HG03139 (cell line): ENCODE measurements at regions not wholly inside any gene's neighbourhood (a gene's known extent, or its start where the extent isn't known, plus 50 kb on each side); places are given as distances from the start of the nearest gene placed in this dataset.
"Not testable (repeated sequence)": the region's sequence is repeated elsewhere in the genome, so short reads cannot be mapped to it uniquely, and the experiment has no call there.

Experiments used
- ATAC-seq: cut with Tn5 transposase; IDR thresholded peaks from one replicate; pipeline ENCODE4 v1.9.1; 2021; ENCODE audit not compliant: unreplicated experiment

DNA sequence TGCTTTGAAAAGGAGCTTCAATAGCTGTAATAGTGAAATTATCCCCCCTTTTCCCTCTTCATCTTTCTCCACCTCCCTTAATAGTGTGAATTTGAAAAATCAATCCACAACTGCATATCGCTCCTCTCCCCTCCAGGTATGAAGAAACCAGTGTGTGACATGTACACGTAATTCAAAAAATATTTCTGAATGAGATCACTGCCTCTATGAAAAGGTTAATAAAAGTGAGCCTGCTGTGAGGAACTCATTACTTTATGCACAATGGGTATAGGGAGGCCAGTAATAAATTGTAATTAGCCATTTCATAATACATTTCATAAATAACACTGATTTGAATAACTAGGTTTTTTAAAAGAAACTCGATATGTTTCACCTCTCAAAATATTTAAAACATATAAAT is 209.0 kb upstream of the KYNU start:
- ATAC-seq, result no peak

DNA sequence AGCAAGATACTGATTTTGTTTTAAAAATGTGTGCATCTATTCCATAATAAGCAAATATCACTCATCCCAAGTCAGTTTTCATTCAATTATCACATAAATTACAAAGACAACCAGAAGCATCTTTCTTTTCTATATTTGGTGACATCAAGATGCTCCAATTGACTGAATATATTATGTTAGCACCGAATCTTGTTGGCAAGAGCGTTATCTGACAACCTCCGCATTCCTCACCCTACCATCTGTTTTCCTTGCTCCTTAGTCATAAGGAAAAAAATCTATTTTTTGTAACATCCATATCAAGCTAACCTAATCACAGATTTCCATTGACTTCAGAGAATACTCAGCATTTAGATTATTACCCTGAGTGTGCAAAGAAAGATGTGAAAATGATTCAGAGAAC is 212.2 kb upstream of the KYNU start:
- no peak for ATAC-seq

DNA sequence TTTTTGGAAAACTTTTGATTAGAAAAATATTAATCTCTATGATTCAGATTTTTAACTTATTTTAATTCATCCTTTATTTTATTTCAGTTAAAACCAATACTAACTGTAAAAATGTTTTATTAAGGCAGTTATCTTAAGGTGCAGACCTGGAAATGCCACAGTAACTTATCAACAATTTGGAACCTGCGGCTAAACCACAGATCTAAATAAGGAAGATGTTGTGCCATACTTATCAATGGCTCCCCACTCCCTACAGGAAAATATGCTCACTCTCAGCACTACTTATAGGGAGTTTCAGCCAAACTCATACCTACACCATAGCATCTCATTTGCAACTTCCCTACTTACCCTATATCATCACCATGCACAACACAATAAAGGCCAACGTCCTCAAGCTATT is 226.9 kb upstream of the KYNU start:
- ATAC-seq, result no peak

DNA sequence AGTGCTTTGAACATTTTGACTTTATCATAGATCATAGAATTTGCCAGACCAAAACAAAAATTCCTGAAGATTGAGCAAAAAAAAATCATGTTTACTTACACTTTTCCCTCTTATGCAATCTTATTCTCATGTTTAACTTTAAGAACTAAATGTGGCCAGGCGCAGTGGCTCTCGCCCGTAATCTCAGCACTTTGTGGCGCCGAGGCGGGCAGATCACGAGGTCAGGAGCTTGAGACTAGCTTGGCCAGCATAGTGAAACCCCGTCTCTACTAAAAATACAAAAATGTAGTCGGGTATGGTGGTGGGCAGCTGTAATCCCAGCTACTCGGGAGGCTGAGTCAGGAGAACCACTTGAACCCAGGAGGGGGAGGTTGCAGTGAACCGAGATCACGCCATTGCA is 227.9 kb upstream of the KYNU start:
- no peak for ATAC-seq

DNA sequence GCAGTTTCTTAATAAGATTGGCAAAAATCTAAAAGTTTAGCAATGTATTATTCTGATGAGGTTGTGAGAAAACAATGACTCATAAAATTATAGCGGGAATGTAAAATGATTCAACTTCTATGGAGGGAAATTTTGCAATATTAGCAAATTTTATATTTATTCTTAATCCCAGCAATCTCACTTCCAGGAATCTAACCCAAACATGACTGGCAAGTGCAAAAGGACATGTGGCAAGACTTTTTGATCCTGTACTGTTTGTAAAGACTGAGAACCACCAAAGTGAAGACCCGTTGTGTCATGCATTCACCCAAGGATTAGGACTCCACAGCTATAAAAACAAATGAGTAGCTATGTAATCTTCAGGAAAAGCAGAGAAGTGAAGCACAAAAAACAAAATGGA is 234.8 kb upstream of the KYNU start:
- no peak for ATAC-seq

DNA sequence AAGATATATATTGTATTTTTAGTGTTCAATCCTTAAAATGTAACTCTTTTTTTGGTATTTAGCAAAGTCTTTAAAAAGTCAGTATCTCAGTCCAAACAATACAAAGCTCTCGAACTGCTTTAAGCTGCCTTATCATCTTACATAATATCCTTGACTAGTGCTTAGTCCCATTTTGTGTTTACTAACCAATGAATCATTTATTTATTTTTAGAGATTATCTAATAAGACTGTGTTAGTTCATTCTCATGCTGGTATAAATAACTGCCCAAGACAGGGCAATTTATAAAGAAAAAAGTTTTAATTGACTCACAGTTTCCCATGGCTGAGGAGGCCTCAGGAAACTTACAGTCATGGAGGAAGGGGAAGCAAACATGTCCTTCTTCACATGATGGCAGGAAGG is 248.3 kb upstream of the KYNU start:
- no peak for ATAC-seq

DNA sequence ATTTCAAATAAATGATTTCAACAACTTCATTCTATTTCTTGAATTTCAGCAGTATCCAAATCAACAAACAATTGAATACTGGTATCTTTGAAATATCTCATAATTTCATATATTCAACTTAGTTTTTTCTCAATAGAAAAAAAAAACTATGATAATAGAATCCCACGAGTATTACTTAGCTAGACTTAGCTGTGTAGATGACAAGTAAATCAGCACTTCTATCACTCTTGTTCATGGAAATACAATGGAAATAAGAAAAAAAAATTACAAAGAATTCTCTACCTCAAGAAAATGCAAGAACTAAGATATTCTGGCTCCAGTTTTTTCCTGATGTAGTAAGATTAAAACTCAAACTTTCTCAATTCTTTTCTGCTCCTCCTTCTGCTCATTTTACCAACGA is 256.2 kb upstream of the KYNU start:
- ATAC-seq, result no peak

DNA sequence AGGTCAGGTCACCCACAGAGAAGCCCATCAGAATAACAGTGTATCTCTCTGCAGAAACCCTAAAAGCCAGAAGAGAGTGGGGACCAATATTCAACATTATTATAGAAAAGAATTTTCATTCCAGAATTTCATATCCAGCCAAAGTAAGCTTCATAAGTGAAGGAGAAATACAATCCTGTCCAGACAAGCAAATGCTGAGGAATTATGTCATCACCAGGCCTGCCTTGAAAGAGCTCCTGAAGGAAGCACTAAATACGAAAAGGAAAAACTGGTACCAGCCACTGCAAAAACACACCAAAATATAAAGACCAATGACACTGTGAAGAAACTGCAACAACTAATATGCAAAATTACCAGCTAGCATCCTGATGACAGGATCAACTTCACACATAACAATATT is 260.0 kb upstream of the KYNU start:
- ATAC-seq, result no peak

DNA sequence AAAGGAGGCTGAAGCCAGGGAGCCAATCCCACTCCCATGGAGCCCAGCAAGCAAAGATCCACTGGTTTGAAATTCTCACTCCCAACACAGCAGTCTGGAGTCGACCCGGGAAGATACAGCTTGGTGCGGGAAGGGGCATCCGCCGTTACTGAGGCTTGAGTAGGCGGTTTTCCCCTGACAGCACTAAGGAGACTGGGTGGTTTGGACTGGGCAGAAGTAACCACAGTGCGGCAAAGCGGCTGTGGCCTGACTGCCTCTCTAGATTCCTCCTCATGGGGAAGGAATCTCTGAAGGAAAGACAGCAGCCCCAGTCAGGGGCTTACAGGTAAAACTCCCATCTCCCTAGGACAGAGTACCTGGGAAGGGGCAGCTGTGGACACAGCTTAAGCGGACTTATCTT is 261.6 kb upstream of the KYNU start:
- no peak for ATAC-seq

DNA sequence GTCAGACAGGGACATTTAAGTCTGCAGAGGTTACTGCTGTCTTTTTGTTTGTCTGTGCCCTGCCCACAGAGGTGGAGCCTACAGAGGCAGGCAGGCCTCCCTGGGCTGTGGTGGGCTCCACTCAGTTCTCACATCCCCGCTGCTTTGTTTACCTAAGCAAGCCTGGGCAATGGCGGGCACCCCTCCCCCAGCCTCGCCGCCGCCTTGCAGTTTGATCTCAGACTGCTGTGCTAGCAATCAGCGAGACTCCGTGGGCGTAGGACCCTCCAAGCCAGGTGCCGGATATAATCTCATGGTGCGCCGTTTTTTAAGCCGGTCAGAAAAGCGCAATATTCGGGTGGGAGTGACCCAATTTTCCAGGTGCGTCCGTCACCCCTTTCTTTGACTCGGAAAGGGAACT is 264.3 kb upstream of the KYNU start:
- ATAC-seq, result not testable (repeated sequence)

DNA sequence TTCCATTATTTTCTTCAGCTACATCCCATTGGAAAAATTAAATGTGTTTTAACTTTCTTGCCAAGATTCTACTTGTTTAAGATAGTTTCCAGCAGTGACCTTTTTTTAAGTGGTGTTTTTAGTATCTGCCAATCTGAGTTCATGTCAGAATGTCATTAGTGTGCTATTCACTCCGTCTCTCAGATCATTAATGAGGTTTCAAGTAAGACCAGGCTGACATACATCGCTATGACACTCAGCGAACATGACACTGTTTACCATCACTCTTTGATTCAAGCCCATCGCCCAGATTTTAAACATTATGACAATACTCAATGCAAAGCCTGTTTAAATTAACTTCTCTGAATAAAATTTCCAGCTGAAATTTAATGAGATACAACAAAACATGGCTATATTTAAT is 272.0 kb upstream of the KYNU start:
- ATAC-seq, result no peak

DNA sequence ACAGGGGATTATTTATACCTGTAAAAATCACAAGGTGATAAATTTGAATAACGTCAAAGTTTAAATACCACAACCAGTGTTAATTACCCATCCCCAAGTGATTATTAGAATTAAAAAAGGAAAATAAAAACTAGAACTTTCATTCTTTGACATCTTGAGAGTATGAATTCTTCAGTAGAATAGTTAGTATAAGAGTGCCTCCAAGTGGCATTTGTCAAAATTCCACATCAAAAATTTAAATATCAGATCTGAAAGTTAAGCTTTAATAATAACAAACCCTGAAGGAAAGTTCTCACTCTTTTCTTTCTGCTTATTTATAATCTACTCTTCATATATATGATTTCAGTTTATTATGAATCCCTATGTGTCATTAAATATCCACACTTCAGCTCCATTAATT is 273.7 kb upstream of the KYNU start:
- ATAC-seq, result no peak

DNA sequence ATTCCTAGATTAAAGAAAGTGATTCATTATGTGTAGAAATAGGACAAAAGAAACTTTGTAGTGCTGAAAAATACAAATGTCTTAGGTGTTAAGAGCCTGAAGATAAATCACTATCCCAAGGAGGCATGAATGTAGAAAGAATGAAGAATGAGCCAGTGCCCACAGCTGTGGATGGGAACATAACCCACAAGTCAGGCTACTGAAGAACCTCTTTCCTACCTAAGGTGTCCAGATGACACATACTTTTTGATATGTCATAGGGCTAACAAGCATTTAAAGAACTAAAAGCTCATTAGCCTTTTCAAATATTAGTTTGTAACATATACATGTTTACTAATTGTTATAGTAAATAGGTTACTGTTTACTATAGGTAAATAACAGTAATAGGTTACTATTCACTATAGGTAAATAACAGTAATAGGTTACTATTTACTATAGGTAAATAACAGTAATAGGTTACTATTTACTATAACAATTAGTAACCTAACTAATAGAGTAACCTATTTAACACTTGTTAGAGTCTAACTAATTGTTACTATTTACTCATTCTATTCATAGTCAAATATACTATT is 275.0 kb upstream of the KYNU start:
- ATAC-seq, result no peak

DNA sequence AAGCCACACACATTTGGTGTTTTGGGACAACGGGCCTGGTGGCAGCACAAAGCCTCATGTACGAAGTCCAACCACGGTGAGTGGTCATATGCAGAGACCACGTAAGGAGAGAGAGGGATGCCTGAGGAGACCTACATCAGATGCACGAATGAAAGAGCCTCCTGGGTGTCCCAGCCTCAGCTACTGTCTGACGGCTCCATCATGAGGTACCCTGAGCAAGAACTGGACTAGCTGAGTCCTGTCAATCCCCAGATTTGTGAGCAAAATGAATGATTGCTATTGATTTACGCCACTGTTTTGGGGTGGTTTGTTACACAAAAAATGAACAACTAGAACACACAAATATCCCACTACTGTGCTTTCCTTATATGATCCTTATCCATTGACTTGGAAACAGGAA is 275.7 kb upstream of the KYNU start:
- ATAC-seq, result no peak

DNA sequence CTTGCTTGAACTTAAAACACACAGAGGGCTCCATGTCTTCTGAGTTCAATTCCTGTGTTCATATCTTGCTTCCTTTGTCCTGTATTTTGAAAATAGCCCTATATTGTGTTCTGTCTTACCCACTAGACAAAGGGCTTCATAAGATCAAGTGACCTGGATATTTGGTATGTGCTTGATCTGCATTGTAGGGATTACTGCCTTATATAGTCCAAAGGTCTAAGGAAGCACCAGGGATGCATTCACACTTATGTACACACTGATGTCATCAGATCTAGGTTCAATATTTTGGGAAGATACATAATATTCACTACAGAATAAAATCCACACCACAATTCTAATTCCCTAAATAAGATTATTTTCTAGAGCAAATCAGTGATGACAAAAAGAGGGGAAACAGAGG is 278.0 kb upstream of the KYNU start:
- ATAC-seq, result no peak

DNA sequence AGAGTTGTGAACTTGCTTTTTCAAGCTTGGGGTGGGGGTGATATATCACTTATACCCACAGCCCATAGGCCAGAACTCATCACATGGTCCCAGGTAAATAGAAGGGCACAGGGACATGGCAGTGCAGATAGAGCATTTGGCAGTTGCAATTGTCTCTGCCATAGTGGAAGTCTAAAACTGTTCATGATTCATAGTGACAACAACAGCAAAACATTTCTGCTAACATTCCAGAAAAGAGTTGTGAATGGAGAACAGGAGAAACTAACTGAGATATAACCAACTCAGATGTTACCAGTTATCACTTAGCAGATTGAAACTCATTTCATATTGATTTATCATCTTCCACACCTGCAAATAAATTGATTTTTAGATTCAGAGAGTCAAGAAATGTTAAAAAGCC is 278.6 kb upstream of the KYNU start:
- no peak for ATAC-seq

DNA sequence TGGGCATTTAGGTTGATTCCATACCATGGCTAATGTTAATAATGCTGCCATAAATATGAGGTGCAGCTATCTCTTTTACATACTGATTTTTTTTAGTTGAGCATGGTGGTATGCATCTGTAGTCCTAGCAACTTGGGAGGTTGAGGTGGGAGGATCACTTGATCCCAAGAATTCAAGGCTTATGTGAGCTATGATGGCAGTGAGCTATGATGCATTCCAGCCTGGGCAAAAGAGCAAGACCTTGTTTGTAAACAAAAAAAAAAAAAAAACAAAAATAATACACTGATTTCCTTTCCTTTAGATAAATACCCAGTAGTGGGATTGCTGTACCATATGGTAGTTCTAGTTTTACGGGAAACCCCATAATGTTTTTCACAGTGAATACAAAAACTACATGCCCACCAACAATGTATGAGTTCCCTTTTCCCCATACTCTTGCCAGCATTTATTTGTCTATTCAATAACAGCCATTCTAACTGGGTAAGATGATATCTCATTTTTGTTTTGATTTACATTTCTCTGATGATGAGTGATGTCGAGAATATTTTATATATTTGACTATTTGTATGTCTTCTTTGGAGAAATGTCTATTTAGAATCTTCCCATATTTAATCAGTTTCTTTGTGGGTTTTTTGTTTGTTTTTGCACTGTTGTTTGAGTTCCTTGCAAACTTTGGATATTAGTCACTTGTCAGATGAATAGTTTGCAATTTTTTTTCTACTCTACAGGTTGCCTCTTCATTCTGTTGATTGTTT is 281.0 kb upstream of the KYNU start:
- no peak for ATAC-seq

DNA sequence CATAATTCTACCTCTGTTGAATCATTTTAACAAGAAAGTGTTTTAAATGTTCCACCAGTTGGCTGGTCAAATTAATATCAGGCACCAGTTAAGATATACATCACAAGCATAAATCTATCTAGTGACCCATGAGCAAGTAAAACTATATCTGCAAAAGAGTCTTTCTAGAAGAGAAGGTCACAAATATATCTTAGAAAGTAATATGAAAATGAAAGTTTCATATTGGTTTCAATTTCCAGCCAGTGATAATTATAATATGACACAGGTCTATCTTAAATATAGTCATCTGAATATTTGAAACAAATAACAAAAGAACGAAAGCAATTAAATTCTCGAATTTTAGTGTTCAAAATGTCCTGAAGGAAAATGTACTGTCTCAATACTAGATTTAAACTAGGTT is 282.5 kb upstream of the KYNU start:
- no peak for ATAC-seq

DNA sequence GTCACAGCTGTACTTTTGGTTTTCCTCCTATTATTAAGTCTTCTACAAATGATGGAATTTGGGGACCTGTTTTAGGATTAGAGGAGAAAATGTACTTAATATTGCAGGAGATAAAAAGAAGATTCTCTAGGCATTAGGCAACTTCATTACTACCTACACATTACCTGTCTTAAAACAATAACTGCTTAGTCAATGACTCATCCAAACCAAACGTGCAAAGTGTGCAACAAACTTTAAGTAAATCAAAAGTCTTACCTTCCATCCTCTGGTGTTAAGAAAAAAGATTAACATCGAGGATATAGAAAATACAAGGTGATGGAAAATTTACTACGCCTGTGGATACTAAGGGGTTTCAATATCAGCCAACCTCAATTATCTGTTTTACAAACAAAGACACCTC is 285.3 kb upstream of the KYNU start:
- no peak for ATAC-seq

DNA sequence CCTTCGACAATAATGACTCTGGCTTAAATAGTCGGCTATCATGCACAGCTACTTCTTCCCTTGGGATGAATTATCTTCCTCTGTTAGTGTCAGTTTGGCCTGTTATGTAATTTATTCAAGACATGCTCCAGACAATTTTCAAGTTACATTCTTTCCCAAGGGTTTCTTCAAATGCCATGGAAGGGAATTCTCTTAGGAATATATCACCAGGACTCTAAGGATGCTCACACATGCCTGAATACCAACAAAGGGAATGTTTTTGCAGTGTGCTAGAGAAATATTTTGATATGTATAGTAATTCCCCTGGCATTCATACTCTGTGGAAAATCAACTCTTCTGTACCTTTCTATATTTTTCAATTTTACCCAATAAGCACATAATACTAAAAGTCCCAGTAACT is 286.0 kb upstream of the KYNU start:
- ATAC-seq, result no peak

DNA sequence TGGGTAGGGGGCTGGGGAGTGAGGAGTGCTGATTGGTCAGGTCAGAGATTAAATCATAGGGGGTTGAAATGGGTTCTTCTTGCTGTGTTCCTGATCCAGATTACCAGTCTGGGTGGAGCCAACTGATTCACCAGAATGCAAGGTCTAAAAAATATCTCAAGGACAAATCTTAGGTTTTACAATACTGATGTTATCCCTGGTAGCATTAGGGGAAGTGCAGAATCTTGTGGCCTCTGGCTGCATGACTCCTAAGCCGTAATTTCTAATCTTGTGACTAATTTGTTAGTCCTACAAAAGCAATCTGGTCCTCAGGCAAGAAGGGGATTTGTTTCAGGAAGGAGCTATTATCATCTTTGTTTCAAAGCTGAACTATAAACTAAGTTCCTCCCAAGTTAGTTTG is 289.2 kb upstream of the KYNU start:
- no peak for ATAC-seq

DNA sequence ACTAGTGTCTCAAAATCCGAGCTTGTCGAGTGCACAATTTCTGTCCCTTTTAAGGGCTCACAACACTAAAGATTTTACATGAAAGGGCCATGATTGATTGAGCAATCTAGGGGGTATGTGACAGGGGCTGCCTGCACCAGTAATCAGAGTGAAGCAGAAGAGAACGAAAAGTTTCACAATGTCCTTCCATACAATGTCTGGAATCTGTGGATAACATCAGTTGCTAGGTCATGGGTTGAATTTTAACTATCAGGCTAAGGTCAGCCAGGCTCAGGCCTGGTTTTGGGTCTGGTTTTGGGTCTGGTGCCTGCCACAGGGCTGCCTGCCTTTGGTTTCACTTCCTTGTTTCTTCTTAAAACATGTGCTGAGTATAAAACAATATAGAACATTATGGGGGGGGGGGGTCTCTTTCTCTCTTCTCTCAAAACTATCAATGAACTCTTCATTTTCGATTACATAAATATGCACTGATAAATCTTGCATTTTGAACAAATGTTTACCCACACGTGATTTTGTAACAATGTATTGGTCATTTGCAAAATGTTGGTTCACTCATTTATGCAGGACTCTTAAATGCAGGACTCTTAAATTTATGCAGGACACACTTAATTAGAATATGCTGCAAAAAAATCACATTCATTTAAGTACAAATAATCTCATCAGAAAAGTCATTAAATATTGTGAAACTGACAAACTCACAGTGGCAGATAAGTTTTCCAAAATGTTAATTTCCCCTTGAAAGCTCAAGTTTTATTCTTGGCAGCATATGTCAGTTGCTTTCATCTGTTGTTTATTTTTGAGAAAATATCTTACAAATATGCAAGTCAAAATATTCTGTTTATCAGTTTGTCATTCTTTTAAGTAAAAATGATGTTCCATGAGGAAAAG is 290.5 kb upstream of the KYNU start:
- ATAC-seq, result no peak
